ENCODE measurements at regions not wholly inside any gene's neighbourhood (a gene's known extent, or its start where the extent isn't known, plus 50 kb on each side); places are given as distances from the start of the nearest gene placed in this dataset.

- TF ChIP-seq CTCF (IDR thresholded peaks at IDR 0.05) = peak in 4 of 7 experiments; percentile 14 to 44 (median 32)
- no peak for TF ChIP-seq POLR2A (IDR thresholded peaks at IDR 0.05)
- TF ChIP-seq EP300 (IDR thresholded peaks at IDR 0.05) = no peak
These were observed 216.3 kb downstream of the ANAPC1 start for GRCh38 chr2:111667542-111668273.

All from stomach (tissue), 4 donors.